Loucy (cell line): ENCODE measurements at regions not wholly inside any gene's neighbourhood (a gene's known extent, or its start where the extent isn't known, plus 50 kb on each side); places are given as distances from the start of the nearest gene placed in this dataset.

ENCODE experiments used
- H2AFZ ChIP-seq: fragments of 200-600 bp; sonication (generic); 2 replicates; pipeline ENCODE4 v1.6.0; 2016; ENCODE audit warnings: antibody characterized with exemption, mild to moderate bottlenecking, low read length, moderate library complexity
- H3F3A ChIP-seq: fragments of 200-600 bp; 2 replicates; pipeline ENCODE4 v1.6.0; 2016; ENCODE audit warnings: antibody characterized with exemption, low read depth, mild to moderate bottlenecking
- H3K27me3 ChIP-seq: fragments of 200-600 bp; sonication (generic); 2 replicates; pipeline ENCODE4 v1.6.1; 2014; ENCODE audit warnings: low read length, mild to moderate bottlenecking; ENCODE audit not compliant: insufficient read depth, poor library complexity, severe bottlenecking
- H3K36me3 ChIP-seq: fragments of 200-600 bp; sonication (generic); 2 replicates; pipeline ENCODE4 v1.6.1; 2016; ENCODE audit warnings: low read length; ENCODE audit not compliant: insufficient read depth
- H3K4me1 ChIP-seq: fragments of 200-600 bp; sonication (generic); 2 replicates; pipeline ENCODE4 v1.5.1; 2014; ENCODE audit warnings: low read length, mild to moderate bottlenecking; ENCODE audit not compliant: insufficient read depth, poor library complexity, severe bottlenecking
- H3K4me2 ChIP-seq: fragments of 200-600 bp; sonication (generic); 2 replicates; pipeline ENCODE4 v1.6.0; 2014; ENCODE audit warnings: antibody characterized with exemption, low read length, low read depth, mild to moderate bottlenecking; ENCODE audit not compliant: poor library complexity, severe bottlenecking
- H3K4me3 ChIP-seq: fragments of 200-600 bp; sonication (generic); 2 replicates; pipeline ENCODE4 v1.5.1; 2014; ENCODE audit warnings: low read length, mild to moderate bottlenecking, mixed read lengths; ENCODE audit not compliant: poor library complexity, severe bottlenecking
- H3K79me2 ChIP-seq: fragments of 200-600 bp; sonication (generic); 2 replicates; pipeline ENCODE4 v1.6.1; 2014; ENCODE audit warnings: low read length; ENCODE audit not compliant: insufficient read depth
- H3K9ac ChIP-seq: fragments of 200-600 bp; sonication (generic); 2 replicates; pipeline ENCODE4 v1.6.0; 2014; ENCODE audit warnings: mild to moderate bottlenecking, low read depth, low read length, moderate library complexity; ENCODE audit not compliant: poor library complexity, severe bottlenecking
- H3K9me2 ChIP-seq: fragments of 200-600 bp; sonication (generic); replicated peaks from 2 replicates; pipeline ENCODE4 v1.6.1; 2016; ENCODE audit warnings: low read depth, low read length, mixed read lengths
- H3K9me3 ChIP-seq: fragments of 200-600 bp; sonication (generic); 2 replicates; pipeline ENCODE4 v1.6.1; 2014; ENCODE audit warnings: mild to moderate bottlenecking, antibody characterized with exemption, low read length, low read depth; ENCODE audit not compliant: insufficient read depth
- H4K20me1 ChIP-seq: fragments of 200-600 bp; sonication (generic); 2 replicates; pipeline ENCODE4 v1.6.0; 2014; ENCODE audit warnings: antibody characterized with exemption, low read length, mild to moderate bottlenecking; ENCODE audit not compliant: insufficient read depth, poor library complexity, severe bottlenecking
- EZH2phosphoT487 ChIP-seq: fragments of 200-600 bp; IDR thresholded peaks from 2 replicates; pipeline ENCODE4 v1.6.1; 2018; ENCODE audit warnings: antibody characterized with exemption, mild to moderate bottlenecking, moderate library complexity, borderline replicate concordance
- TF ChIP-seq, protein P1 (sequence below): fragments of 200-600 bp; sonication (generic); conservative IDR thresholded peaks from 2 replicates; pipeline ENCODE4 v1.5.1; 2014; ENCODE audit warnings: mild to moderate bottlenecking, antibody characterized with exemption, low read length

DNA sequence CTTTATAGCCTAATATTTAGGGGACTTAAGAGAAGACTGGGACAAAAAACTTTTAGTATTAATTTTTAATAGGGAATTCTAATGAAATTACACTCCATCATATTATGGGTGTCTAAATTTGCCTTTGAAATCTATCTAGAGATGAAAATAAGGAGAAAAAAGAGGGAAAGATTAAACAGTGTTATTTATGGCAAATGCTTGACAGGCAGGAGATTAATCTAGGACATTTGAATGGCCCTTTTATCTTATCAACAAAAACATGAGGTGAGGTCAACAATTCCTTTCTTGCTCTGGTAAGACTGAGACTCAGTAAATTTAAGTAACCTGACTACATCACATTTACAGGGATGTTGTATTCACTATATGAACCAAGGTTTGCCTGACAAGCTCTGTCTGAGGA, 852.8 kb upstream of the CTNND2 start:
- Histone ChIP-seq H3F3A (no peaks in the 10 kb centered on the region), H3K9ac (no peak overlapping the region), H3K9me2 (no peaks in the 10 kb centered on the region), H3K9me3 (no peaks in the 10 kb centered on the region), H3K79me2 (no peaks in the 10 kb centered on the region), H3K36me3 (no peaks in the 10 kb centered on the region), H3K4me3 (no peak overlapping the region), H3K4me1 (no peaks in the 10 kb centered on the region), H4K20me1 (no peaks in the 10 kb centered on the region), H2AFZ (no peak overlapping the region), H3K27me3 (no peaks in the 10 kb centered on the region), H3K4me2 (no peak overlapping the region)
- TF ChIP-seq, protein P1, sequence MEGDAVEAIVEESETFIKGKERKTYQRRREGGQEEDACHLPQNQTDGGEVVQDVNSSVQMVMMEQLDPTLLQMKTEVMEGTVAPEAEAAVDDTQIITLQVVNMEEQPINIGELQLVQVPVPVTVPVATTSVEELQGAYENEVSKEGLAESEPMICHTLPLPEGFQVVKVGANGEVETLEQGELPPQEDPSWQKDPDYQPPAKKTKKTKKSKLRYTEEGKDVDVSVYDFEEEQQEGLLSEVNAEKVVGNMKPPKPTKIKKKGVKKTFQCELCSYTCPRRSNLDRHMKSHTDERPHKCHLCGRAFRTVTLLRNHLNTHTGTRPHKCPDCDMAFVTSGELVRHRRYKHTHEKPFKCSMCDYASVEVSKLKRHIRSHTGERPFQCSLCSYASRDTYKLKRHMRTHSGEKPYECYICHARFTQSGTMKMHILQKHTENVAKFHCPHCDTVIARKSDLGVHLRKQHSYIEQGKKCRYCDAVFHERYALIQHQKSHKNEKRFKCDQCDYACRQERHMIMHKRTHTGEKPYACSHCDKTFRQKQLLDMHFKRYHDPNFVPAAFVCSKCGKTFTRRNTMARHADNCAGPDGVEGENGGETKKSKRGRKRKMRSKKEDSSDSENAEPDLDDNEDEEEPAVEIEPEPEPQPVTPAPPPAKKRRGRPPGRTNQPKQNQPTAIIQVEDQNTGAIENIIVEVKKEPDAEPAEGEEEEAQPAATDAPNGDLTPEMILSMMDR: no peak
- no peak for TF ChIP-seq EZH2phosphoT487

DNA sequence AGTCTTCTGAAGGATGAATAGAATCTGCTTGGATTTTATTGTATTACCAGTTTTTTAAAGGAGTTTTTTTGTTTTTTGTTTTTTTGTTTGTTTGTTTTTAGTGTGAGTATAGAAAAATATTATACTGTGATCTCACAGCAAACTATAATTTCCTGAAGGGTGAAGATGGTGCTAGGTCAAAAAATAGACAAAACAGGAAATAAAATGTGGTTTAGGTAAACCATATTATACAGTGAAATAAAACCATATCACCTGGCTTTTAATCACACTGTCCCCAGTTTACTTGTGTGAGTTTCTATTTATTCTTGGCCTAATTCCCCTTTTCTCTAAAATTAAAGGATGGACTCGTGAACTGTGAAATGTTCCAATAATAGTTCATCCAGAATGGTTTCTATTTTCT, 841.3 kb upstream of the CTNND2 start:
- TF ChIP-seq EZH2phosphoT487: no peak
- TF ChIP-seq, protein P1: no peak
- no peak overlapping the region for H2AFZ ChIP-seq

DNA sequence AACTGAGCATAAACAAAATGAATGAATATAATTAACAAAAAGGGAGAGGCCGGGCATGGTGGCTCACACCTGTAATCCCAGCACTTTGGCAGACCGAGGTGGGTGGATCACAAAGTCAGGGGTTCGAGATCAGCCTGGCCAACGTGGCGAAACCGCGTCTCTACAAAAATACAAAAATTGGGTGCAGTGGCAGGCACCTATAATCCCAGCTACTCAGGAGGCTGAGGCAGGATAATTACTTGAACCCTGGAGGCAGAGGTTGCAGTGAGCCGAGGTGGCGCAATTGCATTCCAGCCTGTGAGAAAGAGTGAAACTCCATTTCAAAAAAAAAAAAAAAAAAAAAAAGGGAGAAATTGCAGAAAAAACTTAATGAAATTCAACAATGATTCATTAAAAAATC, 839.3 kb upstream of the CTNND2 start:
- Histone ChIP-seq H3K79me2 (no peaks in the 10 kb centered on the region), H2AFZ (no peak overlapping the region), H3K9ac (no peak overlapping the region), H3K4me1 (no peaks in the 10 kb centered on the region), H3K27me3 (no peaks in the 10 kb centered on the region), H3K4me3 (no peak overlapping the region), H3K36me3 (no peaks in the 10 kb centered on the region), H3K9me3 (no peaks in the 10 kb centered on the region), H3K9me2 (no peaks in the 10 kb centered on the region), H4K20me1 (no peaks in the 10 kb centered on the region), H3K4me2 (no peak overlapping the region), H3F3A (no peaks in the 10 kb centered on the region)
- TF ChIP-seq EZH2phosphoT487: no peak
- TF ChIP-seq, protein P1: no peak

More for the DNA sequence above, 841.3 kb upstream of the CTNND2 start:
- Histone ChIP-seq H3F3A (no peaks in the 10 kb centered on the region), H3K9ac (no peak overlapping the region), H3K27me3 (no peaks in the 10 kb centered on the region), H3K9me2 (no peaks in the 10 kb centered on the region), H3K4me3 (no peak overlapping the region), H4K20me1 (no peaks in the 10 kb centered on the region), H3K9me3 (no peaks in the 10 kb centered on the region), H3K4me2 (no peak overlapping the region), H3K79me2 (no peaks in the 10 kb centered on the region), H3K4me1 (no peaks in the 10 kb centered on the region), H3K36me3 (no peaks in the 10 kb centered on the region)
